Ectodermal cell (in vitro differentiated cells): ENCODE measurements at regions not wholly inside any gene's neighbourhood (a gene's known extent, or its start where the extent isn't known, plus 50 kb on each side); places are given as distances from the start of the nearest gene placed in this dataset.

ENCODE experiments used
- H3K27ac ChIP-seq: 2 replicates; pipeline ENCODE4 v1.7.0; 2013; ENCODE audit warnings: mild to moderate bottlenecking, low read depth, low read length; ENCODE audit not compliant: insufficient read depth, poor library complexity, severe bottlenecking
- H3K27me3 ChIP-seq: 2 replicates; pipeline ENCODE4 v1.7.0; 2013; ENCODE audit warnings: mild to moderate bottlenecking, low read length; ENCODE audit not compliant: insufficient read depth, control insufficient read depth, poor library complexity, severe bottlenecking
- H3K36me3 ChIP-seq: one replicate; pipeline ENCODE4 v1.7.0; 2013; ENCODE audit warnings: low read length; ENCODE audit not compliant: control insufficient read depth, insufficient read depth
- H3K4me1 ChIP-seq: one replicate; pipeline ENCODE4 v1.7.0; 2013; ENCODE audit warnings: low read length; ENCODE audit not compliant: control insufficient read depth, insufficient read depth
- H3K4me3 ChIP-seq: 2 replicates; pipeline ENCODE4 v1.7.0; 2013; ENCODE audit warnings: low read depth, low read length, control low read depth; ENCODE audit not compliant: insufficient read depth
- H3K9me3 ChIP-seq: 2 replicates; pipeline ENCODE4 v1.7.0; 2013; ENCODE audit warnings: mild to moderate bottlenecking, low read length, moderate library complexity; ENCODE audit not compliant: control insufficient read depth
- WGBS, 2 experiments: methylation state at CpG; one replicate each; pipeline ENCODE4 v1.1.7; 2013; ENCODE audit warnings: missing lambda C conversion rate in 2 of 2; 5-methylcytosine and 5-hydroxymethylcytosine counted together

DNA sequence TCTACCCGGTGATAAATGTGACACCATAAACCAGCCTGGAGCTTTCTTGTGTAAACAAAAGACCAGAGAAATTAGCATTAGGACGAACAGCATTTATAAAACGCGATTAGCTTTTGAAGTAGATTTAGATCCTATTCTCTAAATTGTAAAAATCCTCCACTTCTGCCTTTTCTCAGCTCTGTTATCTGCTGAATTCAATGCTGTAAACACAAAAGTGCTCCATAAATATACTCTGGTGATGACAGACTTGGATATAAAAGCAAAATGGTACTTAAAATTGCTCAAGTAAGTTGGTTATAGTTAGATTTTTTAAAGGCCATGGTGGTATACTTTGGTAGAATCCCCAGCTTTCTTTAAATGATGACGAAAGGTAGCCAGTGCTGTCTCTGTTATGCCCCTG, 114.6 kb upstream of the RMST start:
- no peaks in the 10 kb centered on the region for H3K4me1 ChIP-seq
- H3K36me3 ChIP-seq: no peaks in the 10 kb centered on the region
- no peaks in the 10 kb centered on the region for H3K27me3 ChIP-seq
- no peak overlapping the region for H3K4me3 ChIP-seq
- no peaks in the 10 kb centered on the region for H3K9me3 ChIP-seq
- H3K27ac ChIP-seq: no peak overlapping the region
- 94 to 96% methylated on average over 5 of the region's 5 CpGs for WGBS, 2 experiments

DNA sequence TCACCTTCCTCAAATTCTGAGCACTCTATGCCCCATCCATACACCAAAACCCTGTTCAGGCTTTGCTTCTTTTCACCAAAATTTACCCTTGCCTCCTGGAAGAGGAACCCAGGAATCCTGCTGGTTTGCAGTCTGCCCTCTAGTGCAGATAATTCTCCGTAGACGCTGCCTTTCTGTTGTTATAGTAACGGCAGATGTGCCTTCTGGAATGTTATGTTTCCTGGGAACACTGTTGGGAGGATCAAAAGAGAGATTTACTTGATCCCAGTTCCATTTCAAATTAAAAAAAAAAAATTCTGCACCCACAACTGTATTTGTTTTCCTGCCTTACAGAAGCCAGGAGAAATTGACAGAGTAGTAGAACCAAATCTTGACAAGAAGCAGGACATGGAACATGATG, 104.2 kb upstream of the RMST start:
- Histone ChIP-seq H3K36me3 (no peaks in the 10 kb centered on the region), H3K4me1 (peaks cover 19% of the 10 kb centered on the region), H3K9me3 (no peaks in the 10 kb centered on the region), H3K27me3 (no peaks in the 10 kb centered on the region), H3K27ac (no peak overlapping the region), H3K4me3 (no peak overlapping the region)
- WGBS, 2 experiments: 35 to 47% methylated on average over 3 of the region's 3 CpGs

DNA sequence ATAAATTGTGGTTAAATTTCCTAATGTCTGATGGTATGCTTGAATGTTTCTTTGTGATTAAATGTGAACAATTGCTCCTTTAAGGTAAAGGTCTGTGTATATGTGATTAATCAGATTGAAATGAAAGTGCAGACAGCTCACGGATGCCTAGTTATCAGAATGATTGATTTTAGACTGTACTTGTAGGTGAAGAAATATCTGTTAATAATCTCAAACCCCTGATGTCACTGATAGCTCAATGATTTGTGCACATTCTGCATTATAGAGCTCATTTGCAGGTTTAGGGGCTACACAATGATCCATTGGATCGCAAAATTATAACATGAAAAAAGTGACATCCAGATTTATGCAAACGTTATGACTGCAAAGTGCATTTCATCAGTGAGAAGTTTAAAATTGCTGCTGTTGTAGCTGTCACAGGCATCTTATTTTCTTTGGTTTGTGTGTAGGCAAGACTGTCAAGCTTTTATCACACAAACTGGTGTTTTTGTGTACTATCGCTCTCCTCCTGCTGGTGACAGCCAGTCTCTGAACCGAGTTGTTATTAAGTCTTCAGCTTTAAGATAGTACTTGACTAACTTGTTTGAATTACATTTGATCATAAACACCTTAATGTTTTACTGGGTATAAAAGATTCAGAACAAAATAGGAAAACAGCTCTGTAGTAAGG, 103.4 kb upstream of the RMST start:
- 91 to 95% methylated on average over 5 of the region's 5 CpGs for WGBS, 2 experiments

DNA sequence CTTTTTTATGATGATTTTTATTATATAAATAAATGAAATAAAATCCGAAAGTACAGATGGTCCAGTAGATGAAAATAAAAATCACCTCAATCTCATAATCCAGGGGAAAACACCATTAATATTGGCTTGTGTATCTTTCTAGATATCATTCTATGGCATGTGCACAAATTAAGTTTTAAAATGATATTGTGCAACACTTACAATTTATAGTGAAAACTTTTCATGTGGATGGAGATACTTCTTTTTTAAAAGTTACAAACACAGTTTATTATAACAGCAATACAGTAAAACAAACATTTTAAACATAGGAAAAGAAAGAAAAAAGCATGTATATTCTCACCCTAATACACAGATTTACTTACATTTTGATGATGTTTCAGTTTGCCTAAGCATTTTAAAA, 98.9 kb upstream of the RMST start:
- Histone ChIP-seq H3K4me3 (no peak overlapping the region), H3K27ac (no peak overlapping the region), H3K27me3 (no peaks in the 10 kb centered on the region), H3K9me3 (no peaks in the 10 kb centered on the region), H3K36me3 (no peaks in the 10 kb centered on the region), H3K4me1 (peaks cover 14% of the 10 kb centered on the region)
- no CpG with 5 or more reads among the region's 1 CpG for WGBS, 2 experiments

More for the DNA sequence above, 103.4 kb upstream of the RMST start:
- no peak overlapping the region for H3K27ac ChIP-seq
- no peaks in the 10 kb centered on the region for H3K9me3 ChIP-seq
- H3K36me3 ChIP-seq: no peaks in the 10 kb centered on the region
- H3K4me3 ChIP-seq: no peak overlapping the region
- peaks cover 19% of the 10 kb centered on the region for H3K4me1 ChIP-seq
- no peaks in the 10 kb centered on the region for H3K27me3 ChIP-seq

DNA sequence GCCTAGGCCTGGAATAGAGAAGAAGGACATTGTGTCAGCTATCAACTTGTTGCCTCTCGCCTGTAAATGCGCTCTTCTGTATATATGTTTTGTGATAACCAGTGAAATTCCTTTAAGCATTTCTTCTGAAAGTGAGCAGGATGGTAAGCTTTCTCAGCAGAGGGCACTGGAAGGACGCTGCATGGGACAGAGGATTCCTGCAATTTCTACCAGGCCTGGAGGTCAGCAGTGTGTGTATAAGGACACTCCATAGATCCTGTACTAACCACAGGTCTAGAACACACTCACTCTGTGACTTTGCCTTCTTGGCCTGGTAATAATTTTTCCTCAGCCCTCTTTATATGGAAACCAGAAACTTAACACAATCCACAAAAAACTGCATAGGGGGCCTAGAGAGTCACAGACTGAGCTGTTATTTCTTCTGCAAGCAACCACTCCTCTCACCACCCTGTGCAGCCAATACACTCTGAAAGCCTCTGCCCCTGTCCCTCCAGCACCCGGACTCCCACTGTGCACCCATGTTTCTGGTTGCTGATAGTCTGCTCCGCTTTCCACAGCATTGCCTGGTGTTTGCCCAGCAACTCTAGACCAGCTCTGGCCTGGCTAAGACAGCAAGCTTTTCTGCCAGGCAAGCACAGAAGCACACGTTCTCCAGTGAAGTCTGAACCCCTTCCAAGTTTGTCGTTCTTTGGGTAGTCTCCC, 94.0 kb upstream of the RMST start:
- Histone ChIP-seq H3K9me3 (no peaks in the 10 kb centered on the region), H3K4me3 (no peak overlapping the region), H3K36me3 (no peaks in the 10 kb centered on the region), H3K27me3 (no peaks in the 10 kb centered on the region), H3K27ac (no peak overlapping the region), H3K4me1 (peaks cover 4% of the 10 kb centered on the region)
- 84 to 86% methylated on average over 6 to 7 of the region's 7 CpGs for WGBS, 2 experiments

DNA sequence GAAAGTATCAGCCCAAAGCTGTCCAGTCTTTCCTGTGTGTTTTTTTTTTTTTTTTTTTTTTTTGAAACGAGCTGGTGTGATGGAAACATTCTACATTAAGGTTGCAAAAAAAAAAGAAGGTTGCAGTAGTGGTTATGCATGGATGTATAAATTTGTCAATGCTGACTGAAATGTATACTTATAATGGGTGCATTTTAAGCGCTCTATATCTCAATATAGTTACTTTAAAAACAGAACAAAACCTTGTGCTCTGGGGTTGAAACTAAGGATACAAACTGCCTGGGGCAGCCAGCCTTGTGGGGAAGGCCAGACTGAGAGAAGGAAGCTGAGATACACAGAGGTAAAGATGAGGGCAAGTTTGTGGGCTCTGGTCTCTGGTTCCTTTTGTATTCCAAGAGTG, 87.3 kb upstream of the RMST start:
- no peak overlapping the region for H3K4me3 ChIP-seq
- H3K27me3 ChIP-seq: no peaks in the 10 kb centered on the region
- H3K9me3 ChIP-seq: no peaks in the 10 kb centered on the region
- 89% methylated on average over 1 of the region's 2 CpGs; no CpG with 5 or more reads in 1 of the 2 experiments for whole genome bisulfite sequencing, 2 experiments
- no peaks in the 10 kb centered on the region for H3K4me1 ChIP-seq
- H3K27ac ChIP-seq: no peak overlapping the region
- H3K36me3 ChIP-seq: no peaks in the 10 kb centered on the region

DNA sequence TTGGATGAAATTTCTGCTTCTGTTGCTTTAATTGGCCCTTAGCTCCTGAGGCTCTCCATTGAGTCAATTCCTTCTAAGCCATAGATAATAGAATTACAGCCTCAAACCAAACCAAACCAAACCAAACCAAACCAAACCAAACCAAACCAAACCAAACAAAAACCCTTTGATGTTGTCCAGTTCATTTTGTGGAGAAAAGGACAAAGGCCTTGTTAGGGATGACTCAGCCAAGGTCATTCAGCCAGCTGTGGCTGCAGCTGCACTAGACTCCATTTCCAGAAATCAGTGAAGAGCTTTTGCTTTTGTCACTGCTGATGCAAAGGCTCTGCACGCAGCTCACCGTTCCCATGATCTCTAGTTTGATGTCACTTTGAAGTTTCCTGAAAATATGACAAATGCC, 82.2 kb upstream of the RMST start:
- 90 to 100% methylated on average over 2 of the region's 2 CpGs for WGBS, 2 experiments
- Histone ChIP-seq H3K27ac (no peak overlapping the region), H3K4me3 (no peak overlapping the region), H3K36me3 (no peaks in the 10 kb centered on the region), H3K4me1 (no peaks in the 10 kb centered on the region), H3K27me3 (no peaks in the 10 kb centered on the region), H3K9me3 (no peaks in the 10 kb centered on the region)

DNA sequence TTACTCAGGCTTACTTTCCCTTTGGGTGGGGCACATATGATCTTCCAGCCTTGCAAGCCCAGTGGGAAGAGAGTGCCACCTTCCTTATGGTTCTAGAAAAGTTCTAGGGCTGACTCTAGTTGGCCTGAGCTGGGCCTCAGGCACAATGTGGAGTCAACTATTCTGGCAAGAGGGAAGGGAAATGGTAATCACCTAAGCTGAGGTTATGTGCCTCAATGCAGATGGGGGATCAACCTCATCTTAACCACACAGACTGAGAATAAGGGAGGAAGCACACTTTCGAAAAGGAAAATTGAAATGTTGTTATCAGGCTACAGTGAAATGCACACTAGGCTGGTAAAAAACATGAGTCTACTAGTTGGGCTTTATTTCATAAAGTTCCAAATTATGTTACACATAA, 77.5 kb upstream of the RMST start:
- no peaks in the 10 kb centered on the region for H3K9me3 ChIP-seq
- peaks cover 6% of the 10 kb centered on the region for H3K4me1 ChIP-seq
- no peak overlapping the region for H3K4me3 ChIP-seq
- 100% methylated on average over 1 of the region's 1 CpG; no CpG with 5 or more reads in 1 of the 2 experiments for WGBS, 2 experiments
- no peaks in the 10 kb centered on the region for H3K27me3 ChIP-seq
- H3K27ac ChIP-seq: no peak overlapping the region
- H3K36me3 ChIP-seq: no peaks in the 10 kb centered on the region

DNA sequence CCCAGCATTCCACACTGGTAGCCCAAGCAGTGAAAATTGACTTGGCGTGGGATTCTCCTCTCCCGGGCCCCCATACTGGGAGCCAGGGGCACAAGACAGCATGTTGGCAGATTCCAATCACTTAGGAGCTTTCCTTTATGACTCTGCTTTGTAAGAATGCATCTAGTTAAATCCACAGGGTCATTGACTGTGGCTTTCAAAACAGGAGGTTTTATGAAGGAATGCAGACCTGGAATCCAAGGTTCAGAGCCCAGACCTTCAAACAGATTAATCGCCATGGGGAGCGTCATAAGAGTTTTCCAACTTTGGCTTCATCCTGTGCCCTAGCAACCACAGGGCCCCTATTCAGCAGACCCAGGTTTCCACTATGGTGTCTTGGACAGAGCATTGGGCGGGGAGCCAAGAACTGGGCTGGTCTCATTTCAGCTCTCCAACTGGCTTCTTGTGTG, 76.4 kb upstream of the RMST start:
- no peaks in the 10 kb centered on the region for H3K36me3 ChIP-seq
- no peaks in the 10 kb centered on the region for H3K9me3 ChIP-seq
- no peaks in the 10 kb centered on the region for H3K27me3 ChIP-seq
- peaks cover 6% of the 10 kb centered on the region for H3K4me1 ChIP-seq
- 81 to 85% methylated on average over 5 of the region's 5 CpGs for WGBS, 2 experiments
- H3K4me3 ChIP-seq: no peak overlapping the region
- peak overlapping the region; percentile 37 for H3K27ac ChIP-seq

DNA sequence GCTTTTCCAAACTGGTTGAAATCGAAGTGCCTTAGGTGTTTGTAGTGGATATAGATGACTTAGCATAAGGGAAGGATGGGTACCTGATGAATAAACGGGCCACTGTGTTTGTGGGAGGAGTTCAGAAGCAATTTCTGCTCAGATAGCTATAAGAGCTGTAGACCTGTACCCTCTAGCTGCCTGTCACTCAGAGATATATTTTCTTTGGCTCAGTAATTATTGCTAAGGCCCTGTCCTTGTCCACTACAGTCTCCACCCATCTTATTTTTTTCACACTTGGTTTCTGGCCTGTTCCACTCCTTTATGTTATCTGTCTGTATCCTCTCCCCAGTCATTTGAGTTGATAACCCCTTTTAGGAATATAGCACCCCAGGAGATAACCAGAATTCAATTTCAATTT, 74.8 kb upstream of the RMST start:
- H3K9me3 ChIP-seq: no peaks in the 10 kb centered on the region
- no peak overlapping the region for H3K4me3 ChIP-seq
- H3K36me3 ChIP-seq: no peaks in the 10 kb centered on the region
- H3K27me3 ChIP-seq: no peaks in the 10 kb centered on the region
- 89% methylated on average over 2 of the region's 2 CpGs for WGBS, 2 experiments
- no peak overlapping the region for H3K27ac ChIP-seq
- H3K4me1 ChIP-seq: peaks cover 6% of the 10 kb centered on the region
